Lung (tissue), 11 donors: ENCODE measurements at regions not wholly inside any gene's neighbourhood (a gene's known extent, or its start where the extent isn't known, plus 50 kb on each side); places are given as distances from the start of the nearest gene placed in this dataset.

ENCODE experiments used
- ATAC-seq: fragments of 200-7000 bp; cut with Tn5 transposase; one replicate; pipeline ENCODE4 v1.9.1; 2020; ENCODE audit warnings: moderate number of reproducible peaks; ENCODE audit not compliant: insufficient read depth, low FRiP score
- DNase-seq, 3 donors: peaks; one replicate each; pipeline ENCODE4 v3.0.0-alpha.2; 2013 to 2017
- H3K27ac ChIP-seq, 2 donors: one replicate each; pipeline ENCODE4 v1.5.1; 2013; ENCODE audit warnings: mild to moderate bottlenecking in 2 of 2, moderate library complexity in 2 of 2, control low read depth in 1 of 2, inconsistent platforms in 1 of 2, low read depth in 1 of 2, low read length in 1 of 2
- H3K27me3 ChIP-seq, 3 donors: one replicate each; pipeline ENCODE4 v1.5.1; 2013; ENCODE audit warnings: low read length in 2 of 3; ENCODE audit not compliant: control insufficient read depth in 3 of 3, insufficient read depth in 3 of 3
- H3K36me3 ChIP-seq, 4 donors: one replicate each; pipeline ENCODE4 v1.5.1; 2013; ENCODE audit warnings: low read length in 4 of 4, mild to moderate bottlenecking in 1 of 4, moderate library complexity in 1 of 4; ENCODE audit not compliant: control insufficient read depth in 4 of 4, insufficient read depth in 4 of 4
- H3K4me1 ChIP-seq, 5 donors: one replicate each; pipeline ENCODE4 v1.5.1; 2013; ENCODE audit warnings: low read length in 5 of 5, mild to moderate bottlenecking in 2 of 5, moderate library complexity in 1 of 5; ENCODE audit not compliant: control insufficient read depth in 5 of 5, insufficient read depth in 5 of 5
- H3K4me3 ChIP-seq: one replicate; pipeline ENCODE4 v1.5.1; 2013; ENCODE audit warnings: mild to moderate bottlenecking, control low read depth, moderate library complexity
- H3K9ac ChIP-seq, 2 donors: one replicate each; pipeline ENCODE4 v1.5.1; 2013; ENCODE audit warnings: low read length in 2 of 2, control low read depth in 1 of 2; ENCODE audit not compliant: insufficient read depth in 1 of 2
- H3K9me3 ChIP-seq, 4 donors: one replicate each; pipeline ENCODE4 v1.5.1; 2013; ENCODE audit warnings: low read length in 3 of 4, mild to moderate bottlenecking in 1 of 4, moderate library complexity in 1 of 4; ENCODE audit not compliant: control insufficient read depth in 4 of 4, insufficient read depth in 3 of 4
- CTCF ChIP-seq: IDR thresholded peaks from 2 replicates; pipeline ENCODE4 v1.5.1; 2012; ENCODE audit warnings: mild to moderate bottlenecking; ENCODE audit errors: control extremely low read depth, extremely low read depth
- WGBS, 2 donors: extraction: QIAGEN DNeasy Blood & Tissue Kit; methylation state at CpG; one replicate each; pipeline ENCODE4 v1.1.7; 2013; 5-methylcytosine and 5-hydroxymethylcytosine counted together
- donor health status: control.
- donor health status: control.
- donor health status: Bipolar disorder and iron deficiency.
- donor health status: healthy.
- donor health status: DM: yes; HTN: yes; CAD: no.

- Histone ChIP-seq H3K4me3 (no peak overlapping the region), H3K9ac (no peak overlapping the region), H3K9me3 (no peaks in the 10 kb centered on the region), H3K36me3 (no peaks in the 10 kb centered on the region), H3K4me1 (peaks cover 0 to 51% (median 10%) of the 10 kb centered on the region in 5 donors), H3K27me3 (no peaks in the 10 kb centered on the region), H3K27ac (no peak overlapping the region)
- no peak for TF ChIP-seq CTCF
- ATAC-seq, result no peak
- peak; percentile 35 to 72 (median 52) for DNase-seq
- 72 to 81% methylated on average over 11 of the region's 11 CpGs for WGBS, 2 donors
These were observed 294.6 kb downstream of the NUAK1 start for GRCh38 chr12:105843986-105844760.

GRCh38 chr12:105846331-105846730, 292.4 kb downstream of the NUAK1 start:
- DNase-seq (no peak), ATAC-seq (no peak)
- Histone ChIP-seq H3K4me1 (peaks cover 0 to 33% (median 10%) of the 10 kb centered on the region in 5 donors), H3K27me3 (no peaks in the 10 kb centered on the region), H3K27ac (no peak overlapping the region), H3K36me3 (no peaks in the 10 kb centered on the region), H3K4me3 (no peak overlapping the region), H3K9me3 (no peaks in the 10 kb centered on the region), H3K9ac (no peak overlapping the region)
- TF ChIP-seq CTCF, result no peak

GRCh38 chr12:105847068-105847467, 291.7 kb downstream of the NUAK1 start:
- no peaks in the 10 kb centered on the region for H3K27me3 ChIP-seq
- H3K27ac ChIP-seq, result no peak overlapping the region
- H3K9me3 ChIP-seq, result no peaks in the 10 kb centered on the region
- H3K36me3 ChIP-seq, result no peaks in the 10 kb centered on the region
- H3K4me1 ChIP-seq, result peaks cover 0 to 26% (median 10%) of the 10 kb centered on the region in 5 donors
- ATAC-seq (no peak), DNase-seq (peak in 1 of 3 donors; percentile 25)
- no peak overlapping the region for H3K9ac ChIP-seq
- H3K4me3 ChIP-seq, result no peak overlapping the region
- 92 to 93% methylated on average over 1 of the region's 1 CpG for WGBS, 2 donors
- no peak for TF ChIP-seq CTCF
